HS-5 (cell line): ENCODE measurements at regions not wholly inside any gene's neighbourhood (a gene's known extent, or its start where the extent isn't known, plus 50 kb on each side); places are given as distances from the start of the nearest gene placed in this dataset.
A peak's percentile ranks its signal among the peaks of the same experiment; 100 is the strongest.
"Not testable (repeated sequence)": the region's sequence is repeated elsewhere in the genome, so short reads cannot be mapped to it uniquely, and the experiment has no call there.

Experiments
- DNase-seq: peaks from one replicate; pipeline ENCODE4 v3.0.0-alpha.2; 2012; ENCODE audit warnings: low read depth

- not testable (repeated sequence) for DNase-seq
Measured at GRCh38 chr9:41839786-41840185, 289.4 kb downstream of the CNTNAP3B start.

GRCh38 chr9:41838953-41839352 is 290.3 kb downstream of the CNTNAP3B start:
- DNase-seq, result not testable (repeated sequence)

GRCh38 chr9:41838562-41838851 is 290.7 kb downstream of the CNTNAP3B start:
- not testable (repeated sequence) for DNase-seq

- DNase-seq, result not testable (repeated sequence)
Measured at GRCh38 chr9:41837684-41838561, 291.3 kb downstream of the CNTNAP3B start.

GRCh38 chr9:41833108-41833507 is 296.1 kb downstream of the CNTNAP3B start:
- not testable (repeated sequence) for DNase-seq

GRCh38 chr9:41824723-41825122 is 304.5 kb downstream of the CNTNAP3B start:
- DNase-seq, result not testable (repeated sequence)

- not testable (repeated sequence) for DNase-seq
Measured at GRCh38 chr9:41802706-41803105, 326.5 kb downstream of the CNTNAP3B start.

- DNase-seq, result peak; percentile 10
Measured at GRCh38 chr9:41798684-41799083, 330.5 kb downstream of the CNTNAP3B start.

- DNase-seq, result peak; percentile 31
Measured at GRCh38 chr9:41790719-41791363, 338.4 kb downstream of the CNTNAP3B start.

GRCh38 chr9:41790007-41790406 is 339.2 kb downstream of the CNTNAP3B start:
- DNase-seq, result not testable (repeated sequence)

GRCh38 chr9:41789387-41789786 is 339.8 kb downstream of the CNTNAP3B start:
- not testable (repeated sequence) for DNase-seq

- not testable (repeated sequence) for DNase-seq
Measured at GRCh38 chr9:41787951-41788350, 341.3 kb downstream of the CNTNAP3B start.

GRCh38 chr9:41787270-41787669 is 342.0 kb downstream of the CNTNAP3B start:
- DNase-seq, result not testable (repeated sequence)

GRCh38 chr9:41784006-41784405 is 345.2 kb downstream of the CNTNAP3B start:
- not testable (repeated sequence) for DNase-seq

- DNase-seq, result not testable (repeated sequence)
Measured at GRCh38 chr9:41783070-41783810, 346.0 kb downstream of the CNTNAP3B start.

- DNase-seq, result not testable (repeated sequence)
Measured at GRCh38 chr9:41781899-41782298, 347.3 kb downstream of the CNTNAP3B start.

- DNase-seq, result not testable (repeated sequence)
Measured at GRCh38 chr9:41779897-41780406, 349.3 kb downstream of the CNTNAP3B start.

GRCh38 chr9:41779192-41779591 is 350.0 kb downstream of the CNTNAP3B start:
- DNase-seq, result not testable (repeated sequence)

GRCh38 chr9:41778535-41779071 is 350.6 kb downstream of the CNTNAP3B start:
- DNase-seq, result not testable (repeated sequence)

- DNase-seq, result not testable (repeated sequence)
Measured at GRCh38 chr9:41777536-41777935, 351.7 kb downstream of the CNTNAP3B start.

GRCh38 chr9:41772541-41772940 is 356.7 kb downstream of the CNTNAP3B start:
- DNase-seq, result not testable (repeated sequence)

GRCh38 chr9:41771693-41772092 is 357.5 kb downstream of the CNTNAP3B start:
- not testable (repeated sequence) for DNase-seq
